A549 (cell line): ENCODE measurements at regions not wholly inside any gene's neighbourhood (a gene's known extent, or its start where the extent isn't known, plus 50 kb on each side); places are given as distances from the start of the nearest gene placed in this dataset.

Experiments
- ATAC-seq, 2 experiments: fragments of 200-7000 bp in 1 of 2; fragments of >200 bp in 1 of 2; cut with Nextera tagmentation in 1 of 2; cut with Tn5 transposase in 1 of 2; 3 replicates each; pipeline versions ENCODE4 v1.8.0 to v1.9.1; 2018 to 2020; ENCODE audit warnings: mild to moderate bottlenecking in 1 of 2, moderate library complexity in 1 of 2
- CTCF ChIA-PET: fragments of 300-600 bp; sonication (Branson Sonifier 250); formaldehyde crosslinking; extraction: SDS; loops from one replicate; lab custom pipeline; 2021; ENCODE audit warnings: antibody characterized with exemption, inconsistent platforms; lab: Yijun Ruan, JAX
- POLR2A ChIA-PET: fragments of 350-600 bp; formaldehyde crosslinking; extraction: SDS; loops from one replicate; lab custom pipeline; 2021; ENCODE audit warnings: antibody characterized with exemption, inconsistent platforms; lab: Yijun Ruan, JAX
- DNase-seq, 2 experiments: peaks; one replicate each; pipeline versions ENCODE4 v3.0.0 to v3.0.0-alpha.2; 2011 to 2016; ENCODE audit warnings: low read depth in 1 of 2, low spot score in 1 of 2
- FAIRE-seq: peaks from 2 replicates; lab custom pipeline; 2011; peaks lifted over from hg19 to GRCh38; lab: Jason Lieb, UNC
- H3K27ac ChIP-seq, 2 experiments: fragments of >200 bp; sonication (Bioruptor Twin); formaldehyde crosslinking; 3 replicates each; pipeline ENCODE4 v1.5.1; 2016 to 2017
- H3K4me1 ChIP-seq: fragments of >200 bp; sonication (Bioruptor Twin); formaldehyde crosslinking; 3 replicates; pipeline ENCODE4 v1.6.1; 2016
- H3K4me2 ChIP-seq: fragments of >200 bp; sonication (Bioruptor Twin); formaldehyde crosslinking; 3 replicates; pipeline ENCODE4 v1.6.1; 2016
- H3K4me3 ChIP-seq: fragments of >200 bp; sonication (Bioruptor Twin); formaldehyde crosslinking; 3 replicates; pipeline ENCODE4 v1.5.1; 2016
- H3K9me3 ChIP-seq: fragments of >200 bp; sonication (Bioruptor Twin); formaldehyde crosslinking; 3 replicates; pipeline ENCODE4 v1.6.1; 2016
- CBX8 ChIP-seq: fragments of 200-600 bp; sonication (generic); IDR thresholded peaks from 2 replicates; pipeline ENCODE4 v1.6.1; 2016
- CEBPB ChIP-seq, 2 experiments: fragments of >200 bp in 1 of 2; sonication (Bioruptor Twin) in 1 of 2; formaldehyde crosslinking in 1 of 2; IDR thresholded peaks; 2 replicates each; pipeline ENCODE4 v1.6.1; 2012 to 2016
- CHD4 ChIP-seq: fragments of 200-600 bp; sonication (generic); IDR thresholded peaks from 2 replicates; pipeline ENCODE4 v1.6.1; 2016; ENCODE audit warnings: antibody characterized with exemption, mild to moderate bottlenecking, borderline replicate concordance
- FOSL2 ChIP-seq, 2 experiments: fragments of 450-650 bp in 1 of 2; fragments of >200 bp in 1 of 2; sonication (Bioruptor Twin) in 1 of 2; formaldehyde crosslinking; IDR thresholded peaks; 2 replicates each; pipeline versions ENCODE4 v1.5.0 to v1.6.1; 2016 to 2020; ENCODE audit warnings: mild to moderate bottlenecking in 1 of 2, moderate library complexity in 1 of 2
- GATA3 ChIP-seq: IDR thresholded peaks from 2 replicates; pipeline ENCODE4 v1.6.1; 2012; ENCODE audit warnings: borderline replicate concordance
- HOXA7 ChIP-seq: fragments of 250-450 bp; sonication (Bioruptor Pico); IDR thresholded peaks from 2 replicates; pipeline ENCODE4 v1.5.0; 2020; ENCODE audit warnings: mild to moderate bottlenecking, moderate library complexity
- HOXB13 ChIP-seq: fragments of 250-450 bp; sonication (Bioruptor Pico); IDR thresholded peaks from 2 replicates; pipeline ENCODE4 v1.5.0; 2020; ENCODE audit warnings: low read depth, mild to moderate bottlenecking, moderate library complexity
- JUN ChIP-seq, 2 experiments: fragments of >200 bp; sonication (Bioruptor Twin); formaldehyde crosslinking; IDR thresholded peaks; 2 replicates in 1 of 2; 3 replicates in 1 of 2; pipeline ENCODE4 v1.6.1; 2016 to 2017
- JUNB ChIP-seq: fragments of >200 bp; sonication (Bioruptor Twin); formaldehyde crosslinking; IDR thresholded peaks from 2 replicates; pipeline ENCODE4 v1.6.1; 2016
- MAZ ChIP-seq: fragments of 150-350 bp; IDR thresholded peaks from 2 replicates; pipeline ENCODE4 v1.6.1; 2014; ENCODE audit warnings: antibody characterized with exemption, low read depth, low read length, borderline replicate concordance
- MYC ChIP-seq: IDR thresholded peaks from 2 replicates; pipeline ENCODE4 v1.6.1; 2012; ENCODE audit warnings: mild to moderate bottlenecking, inconsistent platforms, low read length, improper control_type of control experiment, borderline replicate concordance
- NFE2L2 ChIP-seq: fragments of 150-350 bp; conservative IDR thresholded peaks from 2 replicates; pipeline ENCODE4 v1.6.1; 2014; ENCODE audit warnings: low read length
- NPAS2 ChIP-seq: fragments of 250-450 bp; sonication (Bioruptor Pico); IDR thresholded peaks from 2 replicates; pipeline ENCODE4 v1.8.0; 2022; ENCODE audit warnings: mild to moderate bottlenecking, moderate library complexity, borderline replicate concordance
- NR3C1 ChIP-seq: fragments of >200 bp; sonication (Bioruptor Twin); formaldehyde crosslinking; IDR thresholded peaks from 3 replicates; pipeline ENCODE4 v1.6.1; 2017
- RFX5 ChIP-seq: fragments of 450-650 bp; IDR thresholded peaks from 2 replicates; pipeline ENCODE4 v1.7.1; 2014; ENCODE audit warnings: antibody characterized with exemption, mild to moderate bottlenecking, moderate library complexity
- TP53 ChIP-seq: fragments of 250-450 bp; sonication (Bioruptor Pico); IDR thresholded peaks from 2 replicates; pipeline ENCODE4 v1.5.0; 2021; ENCODE audit warnings: mild to moderate bottlenecking, moderate library complexity
- ZNF302 ChIP-seq: fragments of 250-450 bp; sonication (Bioruptor Pico); IDR thresholded peaks from 2 replicates; pipeline ENCODE4 v1.9.0; 2021; ENCODE audit warnings: inconsistent platforms, mild to moderate bottlenecking, moderate library complexity
- ZSCAN20 ChIP-seq: fragments of 250-450 bp; sonication (Bioruptor Pico); IDR thresholded peaks from 2 replicates; pipeline ENCODE4 v1.8.0; 2022; ENCODE audit warnings: mild to moderate bottlenecking, moderate library complexity
- WGBS: methylation state at CpG from one replicate; pipeline ENCODE4 v1.1.6; 2017; ENCODE audit errors: missing lambda C conversion rate; 5-methylcytosine and 5-hydroxymethylcytosine counted together
- TF ChIP-seq, protein P1 (sequence below): fragments of >200 bp; sonication (Bioruptor Twin); formaldehyde crosslinking; IDR thresholded peaks from 3 replicates; pipeline ENCODE4 v1.6.1; 2016
- TF ChIP-seq, protein P2 (sequence below): fragments of 250-450 bp; sonication (Bioruptor Pico); IDR thresholded peaks from 2 replicates; pipeline ENCODE4 v1.5.0; 2021; ENCODE audit warnings: mild to moderate bottlenecking, moderate library complexity, borderline replicate concordance
- TF ChIP-seq, protein P3 (sequence below): fragments of 450-650 bp; IDR thresholded peaks from 2 replicates; pipeline ENCODE4 v1.6.1; 2014; ENCODE audit warnings: antibody characterized with exemption
- TF ChIP-seq, protein P4 (sequence below): IDR thresholded peaks from 2 replicates; pipeline ENCODE4 v1.6.1; 2012
- TF ChIP-seq, protein P5 (sequence below): fragments of 150-350 bp; IDR thresholded peaks from 2 replicates; pipeline ENCODE4 v1.6.1; 2014; ENCODE audit warnings: low read depth, mild to moderate bottlenecking, low read length
- TF ChIP-seq, protein P6 (sequence below): IDR thresholded peaks from 2 replicates; pipeline ENCODE4 v1.6.1; 2012

DNA sequence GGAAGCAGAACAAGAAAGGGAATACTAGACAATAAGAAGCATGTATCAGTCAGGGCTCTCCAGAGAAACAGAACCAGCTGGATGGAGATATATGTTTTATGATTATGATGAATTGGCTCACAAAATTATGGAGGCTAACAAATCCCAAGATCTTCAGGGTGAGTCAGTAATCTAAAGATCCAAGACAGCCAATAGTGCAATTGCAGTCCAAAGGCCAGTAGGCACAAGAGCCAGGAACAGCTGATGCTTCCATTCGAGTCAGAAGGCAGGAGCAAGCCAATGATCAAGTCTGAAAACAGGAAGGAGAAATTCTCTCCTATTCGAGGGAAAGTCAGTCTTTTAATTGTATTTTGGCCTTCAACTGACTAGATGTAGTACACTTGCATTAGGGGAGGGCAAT is 164.9 kb upstream of the ST8SIA2 start:
- Histone ChIP-seq H3K4me1 (no peaks in the 10 kb centered on the region), H3K27ac (no peak overlapping the region), H3K4me2 (no peak overlapping the region), H3K4me3 (no peak overlapping the region), H3K9me3 (peaks cover 6% of the 10 kb centered on the region; the same call in 1 of the 3 replicates)
- DNase-seq (no peak), ATAC-seq (no peak), FAIRE-seq (no peak)
- ChIA-PET CTCF (interaction anchor here (1.3 kb wide), 1 partner anchor 8 kb away, joined by 3 read pairs; no protein-coding TSS in a partner anchor), POLR2A (no interaction called here)
- 2% methylated on average over 2 of the region's 2 CpGs for WGBS
- TF ChIP-seq HOXA7 (no peak), GATA3 (no peak), TP53 (CRISPR knock-in tag) (no peak), NPAS2 (CRISPR knock-in tag) (no peak), CHD4 (no peak), ZSCAN20 (CRISPR knock-in tag) (no peak), NR3C1 (no peak), CEBPB (IDR thresholded peaks at IDR 0.05) (no peak), JUN (IDR thresholded peaks at IDR 0.05) (no peak), MYC (no peak)
- TF ChIP-seq, protein P1, sequence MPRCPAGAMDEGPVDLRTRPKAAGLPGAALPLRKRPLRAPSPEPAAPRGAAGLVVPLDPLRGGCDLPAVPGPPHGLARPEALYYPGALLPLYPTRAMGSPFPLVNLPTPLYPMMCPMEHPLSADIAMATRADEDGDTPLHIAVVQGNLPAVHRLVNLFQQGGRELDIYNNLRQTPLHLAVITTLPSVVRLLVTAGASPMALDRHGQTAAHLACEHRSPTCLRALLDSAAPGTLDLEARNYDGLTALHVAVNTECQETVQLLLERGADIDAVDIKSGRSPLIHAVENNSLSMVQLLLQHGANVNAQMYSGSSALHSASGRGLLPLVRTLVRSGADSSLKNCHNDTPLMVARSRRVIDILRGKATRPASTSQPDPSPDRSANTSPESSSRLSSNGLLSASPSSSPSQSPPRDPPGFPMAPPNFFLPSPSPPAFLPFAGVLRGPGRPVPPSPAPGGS = no peak
- TF ChIP-seq, protein P2, sequence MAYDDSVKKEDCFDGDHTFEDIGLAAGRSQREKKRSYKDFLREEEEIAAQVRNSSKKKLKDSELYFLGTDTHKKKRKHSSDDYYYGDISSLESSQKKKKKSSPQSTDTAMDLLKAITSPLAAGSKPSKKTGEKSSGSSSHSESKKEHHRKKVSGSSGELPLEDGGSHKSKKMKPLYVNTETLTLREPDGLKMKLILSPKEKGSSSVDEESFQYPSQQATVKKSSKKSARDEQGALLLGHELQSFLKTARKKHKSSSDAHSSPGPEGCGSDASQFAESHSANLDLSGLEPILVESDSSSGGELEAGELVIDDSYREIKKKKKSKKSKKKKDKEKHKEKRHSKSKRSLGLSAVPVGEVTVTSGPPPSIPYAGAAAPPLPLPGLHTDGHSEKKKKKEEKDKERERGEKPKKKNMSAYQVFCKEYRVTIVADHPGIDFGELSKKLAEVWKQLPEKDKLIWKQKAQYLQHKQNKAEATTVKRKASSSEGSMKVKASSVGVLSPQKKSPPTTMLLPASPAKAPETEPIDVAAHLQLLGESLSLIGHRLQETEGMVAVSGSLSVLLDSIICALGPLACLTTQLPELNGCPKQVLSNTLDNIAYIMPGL (CRISPR knock-in tag) = no peak

DNA sequence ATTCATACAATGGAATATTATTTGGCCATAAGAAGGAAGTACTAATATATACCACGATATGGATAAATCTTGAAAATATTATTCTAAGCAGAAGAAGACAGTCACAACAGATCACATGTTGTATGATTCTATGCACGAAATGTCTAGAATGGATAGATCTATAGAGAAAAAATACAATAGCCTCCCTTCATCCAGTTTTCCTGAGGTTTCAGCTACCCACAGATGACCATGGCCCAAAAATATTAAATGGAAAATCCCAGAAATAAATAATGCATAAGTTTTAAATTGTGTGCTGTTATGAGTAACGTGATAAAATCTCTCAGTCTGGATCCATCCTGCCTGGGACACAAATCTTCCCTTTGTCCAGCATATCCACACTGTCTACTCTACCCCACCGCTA is 162.2 kb upstream of the ST8SIA2 start:
- H3K4me3 ChIP-seq = no peak overlapping the region
- H3K4me2 ChIP-seq = no peak overlapping the region
- CTCF ChIA-PET = no interaction called here
- no peaks in the 10 kb centered on the region for H3K9me3 ChIP-seq
- TF ChIP-seq MAZ = no peak
- no peak for TF ChIP-seq CEBPB (IDR thresholded peaks at IDR 0.05)
- TF ChIP-seq, protein P2 (CRISPR knock-in tag) = no peak
- TF ChIP-seq, protein P1 = no peak
- TF ChIP-seq, protein P3, sequence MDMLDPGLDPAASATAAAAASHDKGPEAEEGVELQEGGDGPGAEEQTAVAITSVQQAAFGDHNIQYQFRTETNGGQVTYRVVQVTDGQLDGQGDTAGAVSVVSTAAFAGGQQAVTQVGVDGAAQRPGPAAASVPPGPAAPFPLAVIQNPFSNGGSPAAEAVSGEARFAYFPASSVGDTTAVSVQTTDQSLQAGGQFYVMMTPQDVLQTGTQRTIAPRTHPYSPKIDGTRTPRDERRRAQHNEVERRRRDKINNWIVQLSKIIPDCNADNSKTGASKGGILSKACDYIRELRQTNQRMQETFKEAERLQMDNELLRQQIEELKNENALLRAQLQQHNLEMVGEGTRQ = no peak
- POLR2A ChIA-PET = no interaction called here
- WGBS = 1% methylated on average over 4 of the region's 4 CpGs
- no peak for ATAC-seq
- FAIRE-seq = no peak
- no peak for DNase-seq
- no peaks in the 10 kb centered on the region for H3K4me1 ChIP-seq
- no peak overlapping the region for H3K27ac ChIP-seq

DNA sequence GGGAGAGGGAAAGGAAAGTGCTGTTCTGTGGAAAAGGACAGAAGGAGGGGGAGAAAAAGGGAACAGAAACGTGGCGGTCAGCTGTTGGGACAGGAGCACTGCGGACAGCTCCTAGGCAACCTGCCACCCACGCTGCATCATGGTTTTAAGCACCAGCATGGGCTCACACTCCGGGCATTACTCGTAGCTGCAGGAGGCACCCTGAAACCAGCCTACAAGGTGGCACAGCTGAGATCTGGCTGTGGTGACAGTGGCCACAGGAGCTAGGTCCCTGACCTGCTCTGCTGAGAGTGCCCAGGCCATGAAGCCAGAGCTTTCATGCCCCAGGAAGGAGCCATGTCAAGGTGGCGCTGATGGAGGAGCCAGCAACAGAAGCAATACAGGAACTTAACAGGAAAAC is 161.4 kb upstream of the ST8SIA2 start:
- H3K4me1 ChIP-seq = no peaks in the 10 kb centered on the region
- FAIRE-seq (no peak), DNase-seq (no peak), ATAC-seq (no peak)
- H3K4me3 ChIP-seq = no peak overlapping the region
- H3K4me2 ChIP-seq = no peak overlapping the region
- H3K9me3 ChIP-seq = no peaks in the 10 kb centered on the region
- CTCF ChIA-PET = interaction anchor here (1.0 kb wide), 1 partner anchor 482 kb away, joined by 3 read pairs; no protein-coding TSS in a partner anchor
- 17% methylated on average over 7 of the region's 7 CpGs for WGBS
- no peak overlapping the region for H3K27ac ChIP-seq
- POLR2A ChIA-PET = no interaction called here
- TF ChIP-seq RFX5 (no peak), ZNF302 (CRISPR knock-in tag) (no peak), MYC (no peak), NPAS2 (CRISPR knock-in tag) (no peak), HOXB13 (no peak), CBX8 (no peak), CEBPB (IDR thresholded peaks at IDR 0.05) (no peak), NR3C1 (no peak), FOSL2 (IDR thresholded peaks at IDR 0.05) (no peak), FOSL2 (CRISPR knock-in tag; IDR thresholded peaks at IDR 0.05) (no peak), JUNB (no peak), NFE2L2 (no peak)
- TF ChIP-seq, protein P4, sequence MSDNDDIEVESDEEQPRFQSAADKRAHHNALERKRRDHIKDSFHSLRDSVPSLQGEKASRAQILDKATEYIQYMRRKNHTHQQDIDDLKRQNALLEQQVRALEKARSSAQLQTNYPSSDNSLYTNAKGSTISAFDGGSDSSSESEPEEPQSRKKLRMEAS = no peak
- TF ChIP-seq, protein P5, sequence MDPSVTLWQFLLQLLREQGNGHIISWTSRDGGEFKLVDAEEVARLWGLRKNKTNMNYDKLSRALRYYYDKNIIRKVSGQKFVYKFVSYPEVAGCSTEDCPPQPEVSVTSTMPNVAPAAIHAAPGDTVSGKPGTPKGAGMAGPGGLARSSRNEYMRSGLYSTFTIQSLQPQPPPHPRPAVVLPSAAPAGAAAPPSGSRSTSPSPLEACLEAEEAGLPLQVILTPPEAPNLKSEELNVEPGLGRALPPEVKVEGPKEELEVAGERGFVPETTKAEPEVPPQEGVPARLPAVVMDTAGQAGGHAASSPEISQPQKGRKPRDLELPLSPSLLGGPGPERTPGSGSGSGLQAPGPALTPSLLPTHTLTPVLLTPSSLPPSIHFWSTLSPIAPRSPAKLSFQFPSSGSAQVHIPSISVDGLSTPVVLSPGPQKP = no peak
- TF ChIP-seq, protein P6, sequence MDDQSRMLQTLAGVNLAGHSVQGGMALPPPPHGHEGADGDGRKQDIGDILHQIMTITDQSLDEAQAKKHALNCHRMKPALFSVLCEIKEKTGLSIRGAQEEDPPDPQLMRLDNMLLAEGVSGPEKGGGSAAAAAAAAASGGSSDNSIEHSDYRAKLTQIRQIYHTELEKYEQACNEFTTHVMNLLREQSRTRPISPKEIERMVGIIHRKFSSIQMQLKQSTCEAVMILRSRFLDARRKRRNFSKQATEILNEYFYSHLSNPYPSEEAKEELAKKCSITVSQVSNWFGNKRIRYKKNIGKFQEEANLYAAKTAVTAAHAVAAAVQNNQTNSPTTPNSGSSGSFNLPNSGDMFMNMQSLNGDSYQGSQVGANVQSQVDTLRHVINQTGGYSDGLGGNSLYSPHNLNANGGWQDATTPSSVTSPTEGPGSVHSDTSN = no peak
